HG03558 (cell line): ENCODE measurements at regions not wholly inside any gene's neighbourhood (a gene's known extent, or its start where the extent isn't known, plus 50 kb on each side); places are given as distances from the start of the nearest gene placed in this dataset.

ENCODE experiments used
- ATAC-seq: cut with Tn5 transposase; IDR thresholded peaks from one replicate; pipeline ENCODE4 v1.9.1; 2021; ENCODE audit warnings: moderate number of reproducible peaks; ENCODE audit not compliant: unreplicated experiment; ENCODE audit errors: extremely low read depth

GRCh38 chr3:40973141-40973540 lies 226.2 kb upstream of the CTNNB1 start:
- ATAC-seq = no peak

- ATAC-seq = no peak
These were observed 223.6 kb upstream of the CTNNB1 start for GRCh38 chr3:40975711-40976121.

DNA sequence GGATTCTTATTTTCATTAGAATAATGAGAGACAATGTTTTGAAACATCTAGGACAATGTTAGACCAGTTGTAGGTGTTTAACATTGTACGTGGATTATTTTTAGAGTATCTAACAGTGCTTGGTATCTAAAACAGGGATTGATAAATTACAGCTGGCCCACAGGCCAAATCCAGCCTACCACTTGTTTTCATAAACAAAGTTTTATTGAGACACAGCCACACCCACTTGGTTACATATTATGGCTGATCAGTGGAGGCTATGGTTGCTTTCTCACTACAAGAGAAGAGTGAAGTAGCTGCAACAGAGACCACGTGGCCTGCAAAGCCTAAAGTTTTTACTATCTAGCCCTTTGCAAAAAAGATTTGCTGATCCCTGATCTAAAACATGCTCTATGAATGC lies 223.1 kb upstream of the CTNNB1 start:
- ATAC-seq = no peak

DNA sequence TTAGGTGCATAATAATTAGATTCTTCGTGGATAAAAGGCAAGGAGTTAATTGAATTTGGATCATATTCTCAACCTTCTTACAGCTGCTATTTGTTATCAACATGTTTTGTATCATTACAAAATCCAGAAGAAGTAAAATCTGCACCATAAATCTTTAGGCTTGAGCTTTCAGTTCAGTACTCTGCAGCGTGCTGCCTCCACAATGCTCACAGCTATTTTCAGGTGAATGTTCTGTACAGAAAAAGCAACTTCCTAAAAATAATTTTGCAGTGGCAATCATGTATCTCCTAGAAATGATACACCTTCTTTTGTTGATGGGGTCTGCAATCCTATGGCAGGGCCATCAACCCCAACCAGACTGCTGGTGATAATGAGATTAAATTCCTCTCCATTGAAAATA lies 220.9 kb upstream of the CTNNB1 start:
- ATAC-seq = no peak

DNA sequence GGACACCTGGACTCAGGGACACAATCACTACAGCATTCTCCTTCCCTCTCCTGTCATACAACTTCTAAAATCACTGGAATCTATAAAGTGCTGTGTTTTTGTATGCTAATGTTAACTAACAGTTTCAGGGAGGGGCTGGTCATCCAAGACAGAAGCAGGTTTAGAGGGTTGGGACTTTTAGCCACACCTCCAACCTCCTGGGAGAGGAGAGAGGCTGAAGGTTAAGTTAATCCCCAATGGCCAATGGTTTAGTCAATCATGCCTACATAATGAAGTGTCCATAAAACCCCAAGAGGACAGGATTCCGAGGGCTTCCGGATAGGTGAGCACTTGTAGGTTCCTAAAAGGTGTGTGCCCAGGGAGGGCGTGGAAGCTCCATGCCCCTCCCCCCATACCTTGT lies 219.3 kb upstream of the CTNNB1 start:
- no peak for ATAC-seq

DNA sequence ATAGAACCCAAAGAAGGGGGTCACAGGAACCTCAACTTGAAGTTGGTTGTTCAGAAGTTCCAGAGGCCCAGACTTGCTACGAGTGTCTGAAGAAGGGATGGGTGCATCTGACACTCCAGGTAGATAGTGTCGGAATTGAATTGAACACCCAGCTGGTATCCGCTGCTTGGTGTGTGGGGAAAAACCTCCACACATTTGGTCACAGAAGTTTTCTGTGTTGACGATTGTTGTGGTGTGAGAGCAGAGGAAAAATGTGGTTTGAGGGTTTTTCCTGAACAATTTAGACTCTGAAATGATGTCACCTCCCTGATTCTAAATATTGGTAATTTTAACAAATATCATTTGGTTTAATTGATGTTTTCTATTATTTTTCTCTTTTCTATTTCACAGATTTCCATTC lies 218.8 kb upstream of the CTNNB1 start:
- no peak for ATAC-seq

GRCh38 chr3:40985195-40985594 lies 214.1 kb upstream of the CTNNB1 start:
- no peak for ATAC-seq

GRCh38 chr3:40988468-40988867 lies 210.8 kb upstream of the CTNNB1 start:
- ATAC-seq = no peak

DNA sequence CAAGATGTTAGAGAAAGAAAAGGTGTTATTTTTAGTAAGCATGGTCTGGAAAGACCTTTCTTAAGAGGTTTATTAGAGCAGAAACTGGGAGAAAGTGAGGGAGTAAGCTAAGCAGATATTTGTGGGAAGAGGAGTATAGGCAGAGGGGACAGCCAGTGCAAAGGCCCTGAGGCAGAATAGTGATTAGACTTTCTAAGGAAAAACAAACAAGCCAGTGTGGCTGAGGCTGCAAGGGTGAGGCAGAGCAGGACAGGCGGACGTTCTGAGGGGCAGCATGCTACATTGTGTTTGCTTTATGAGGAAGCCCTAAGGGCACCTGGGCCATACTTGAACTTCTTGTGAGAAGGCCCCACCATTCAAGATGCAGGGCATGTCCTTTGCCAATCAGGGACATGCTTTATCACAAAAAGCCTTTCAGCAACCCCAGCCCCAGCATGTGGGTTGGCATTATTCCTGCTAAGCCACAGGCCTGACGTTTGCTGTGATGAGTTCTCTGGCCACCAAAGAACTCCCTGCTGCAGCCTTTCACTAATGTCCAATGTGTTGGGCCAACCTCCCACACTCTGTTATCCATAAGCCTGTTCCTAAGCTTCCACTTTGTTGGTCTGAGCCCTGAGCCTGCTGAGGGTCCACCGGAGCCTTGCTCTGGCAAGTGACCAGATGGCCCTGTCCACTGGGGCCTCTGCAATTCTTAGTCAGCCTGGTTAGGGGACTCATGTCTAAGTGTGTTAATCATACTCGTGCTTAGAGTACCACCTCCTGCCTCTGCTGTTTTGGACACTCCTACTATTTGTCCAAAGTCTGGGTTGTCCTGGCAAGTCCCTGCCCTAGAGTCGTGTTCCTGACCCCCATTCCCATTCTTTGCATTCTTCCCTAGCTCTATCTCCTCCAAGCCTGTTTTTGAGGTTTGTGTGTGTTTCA lies 209.9 kb upstream of the CTNNB1 start:
- no peak for ATAC-seq

DNA sequence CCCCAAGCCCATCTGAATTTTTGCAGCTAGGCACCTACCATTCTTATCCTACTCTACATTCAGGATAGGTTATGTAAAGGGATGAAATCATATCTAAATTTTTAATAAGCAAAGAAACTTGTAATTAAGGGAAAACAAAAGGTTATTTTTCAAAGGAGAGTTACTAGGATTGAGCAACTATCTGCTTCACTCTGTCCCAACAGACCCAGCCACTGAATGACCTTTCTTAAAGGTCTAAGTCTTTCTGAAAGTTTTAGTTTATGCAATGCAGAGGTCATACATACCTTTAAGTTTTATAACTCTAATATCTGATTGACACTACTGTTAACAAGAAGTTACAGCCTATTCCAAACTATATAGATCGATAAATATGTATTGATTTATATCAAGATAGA lies 209.2 kb upstream of the CTNNB1 start:
- ATAC-seq = no peak

GRCh38 chr3:40992023-40992422 lies 207.3 kb upstream of the CTNNB1 start:
- ATAC-seq = no peak

- no peak for ATAC-seq
These were observed 204.7 kb upstream of the CTNNB1 start for GRCh38 chr3:40994611-40995010.

DNA sequence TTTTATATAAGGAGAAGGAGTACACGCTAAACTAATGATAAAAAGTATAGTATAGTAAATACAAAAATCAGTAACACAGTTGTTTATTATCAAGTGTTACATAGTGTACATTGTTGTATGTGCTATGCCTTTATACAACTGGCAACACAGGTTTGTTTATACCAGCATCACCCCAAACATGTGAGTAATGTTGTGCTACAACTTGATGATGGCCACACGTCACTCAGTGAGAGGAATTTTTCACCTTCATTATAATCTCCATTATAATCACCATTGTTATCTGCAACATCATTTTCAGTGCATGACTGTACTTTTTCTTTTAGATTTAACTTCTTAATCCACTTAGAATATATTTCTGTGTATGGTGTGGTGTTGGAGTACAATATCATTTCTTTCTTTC lies 204.0 kb upstream of the CTNNB1 start:
- ATAC-seq = no peak

- ATAC-seq = no peak
These were observed 202.9 kb upstream of the CTNNB1 start for GRCh38 chr3:40996382-40996781.

- no peak for ATAC-seq
These were observed 202.2 kb upstream of the CTNNB1 start for GRCh38 chr3:40996827-40997710.

- ATAC-seq = no peak
These were observed 201.4 kb upstream of the CTNNB1 start for GRCh38 chr3:40997711-40998519.

DNA sequence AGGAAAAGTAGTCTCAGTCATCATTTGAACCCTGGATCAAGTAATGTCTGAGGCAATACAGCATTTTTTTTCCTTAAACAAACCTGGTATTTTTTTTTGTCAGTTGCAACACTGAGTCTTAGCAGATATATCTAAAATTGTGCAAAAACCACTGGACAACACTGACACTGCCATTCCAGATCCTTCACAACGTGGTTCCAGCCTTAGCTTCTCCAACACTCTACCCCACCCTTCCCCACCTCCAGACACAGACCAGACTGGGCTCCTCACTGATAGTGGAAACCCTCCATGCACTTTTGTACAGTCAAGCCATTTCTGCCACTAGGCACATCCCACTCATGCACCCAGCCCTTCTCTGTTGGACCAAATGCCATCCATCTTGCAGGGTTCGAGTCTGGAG lies 199.6 kb upstream of the CTNNB1 start:
- no peak for ATAC-seq

- no peak for ATAC-seq
These were observed 198.8 kb upstream of the CTNNB1 start for GRCh38 chr3:41000471-41000870.

GRCh38 chr3:41001556-41001955 lies 197.7 kb upstream of the CTNNB1 start:
- ATAC-seq = no peak

DNA sequence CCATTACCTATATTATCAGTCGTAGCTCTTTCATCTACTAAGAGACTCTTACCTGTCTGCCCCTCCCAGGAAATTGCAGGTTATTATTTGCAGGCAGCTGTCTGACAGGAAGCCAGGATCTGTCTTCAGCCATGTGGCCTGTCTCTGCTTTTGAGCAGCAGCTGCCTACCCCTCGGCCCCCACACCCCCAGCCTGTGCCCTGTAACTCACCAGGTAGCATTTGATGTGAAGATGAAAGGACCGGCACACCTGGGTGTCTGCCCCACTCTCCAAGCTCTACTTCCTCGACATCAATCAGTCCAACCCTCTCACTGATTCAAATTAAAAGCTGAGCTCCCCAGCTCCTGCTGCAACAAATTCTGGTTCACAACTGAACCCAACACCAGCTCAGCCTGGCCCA lies 197.2 kb upstream of the CTNNB1 start:
- ATAC-seq = no peak
